Lower leg skin (tissue), 4 donors: ENCODE measurements at regions not wholly inside any gene's neighbourhood (a gene's known extent, or its start where the extent isn't known, plus 50 kb on each side); places are given as distances from the start of the nearest gene placed in this dataset.
A peak's percentile ranks its signal among the peaks of the same experiment; 100 is the strongest.

ENCODE experiments used
- DNase-seq, 2 donors: peaks; one replicate each; pipeline ENCODE4 v3.0.0-alpha.2; 2019; ENCODE audit warnings: low spot score in 2 of 2
- H3K4me3 ChIP-seq: fragments of 200-600 bp; sonication (generic); 2 replicates; pipeline ENCODE4 v1.5.1; 2017; ENCODE audit warnings: mild to moderate bottlenecking, low read depth; ENCODE audit not compliant: poor library complexity, severe bottlenecking
- CTCF ChIP-seq, 3 donors: fragments of 450-650 bp; IDR thresholded peaks; one replicate each; pipeline ENCODE4 v1.5.1; 2016; ENCODE audit warnings: antibody characterized with exemption in 3 of 3, mild to moderate bottlenecking in 3 of 3, moderate library complexity in 2 of 3
- POLR2A ChIP-seq, 2 donors: fragments of 450-650 bp; IDR thresholded peaks; one replicate each; pipeline ENCODE4 v1.6.1; 2016 to 2017; ENCODE audit warnings: antibody characterized with exemption in 2 of 2, mild to moderate bottlenecking in 1 of 2, moderate library complexity in 1 of 2
- WGBS, 2 donors: methylation state at CpG; one replicate each; pipeline ENCODE4 v1.1.5; 2018; 5-methylcytosine and 5-hydroxymethylcytosine counted together
- intact Hi-C: fragments of 100-400 bp; cut with DNase I; formaldehyde crosslinking; loops from one replicate; pipeline ENCODE4 v1.15.0; 2023; ENCODE audit warnings: low total_unique reads

GRCh38 chr14:38867561-38868150 is 235.4 kb downstream of the SEC23A start:
- H3K4me3 ChIP-seq, result no peak overlapping the region
- intact Hi-C loops, result loop anchor here (10.0 kb wide), 2 partner anchors 143 to 963 kb away; no protein-coding TSS in a partner anchor
- WGBS, 2 donors, result 39 to 40% methylated on average over 5 of the region's 5 CpGs
- peak in 1 of 2 donors; percentile 70 for DNase-seq
- TF ChIP-seq POLR2A (IDR thresholded peaks at IDR 0.05), result no peak
- TF ChIP-seq CTCF (IDR thresholded peaks at IDR 0.05), result no peak

- no peak for DNase-seq
- TF ChIP-seq CTCF (IDR thresholded peaks at IDR 0.05) (no peak), POLR2A (IDR thresholded peaks at IDR 0.05) (no peak)
- WGBS, 2 donors, result 70 to 75% methylated on average over 4 of the region's 4 CpGs
- intact Hi-C loops, result loop anchor here (10.0 kb wide), 2 partner anchors 142 to 962 kb away; no protein-coding TSS in a partner anchor
- no peak overlapping the region for H3K4me3 ChIP-seq
Measured at GRCh38 chr14:38866461-38866860, 236.6 kb downstream of the SEC23A start.

- 79 to 80% methylated on average over 1 of the region's 1 CpG for WGBS, 2 donors
- intact Hi-C loops, result loop anchor here (10.0 kb wide), 2 partner anchors 138 to 958 kb away; no protein-coding TSS in a partner anchor
- TF ChIP-seq CTCF (IDR thresholded peaks at IDR 0.05) (no peak), POLR2A (IDR thresholded peaks at IDR 0.05) (no peak)
Measured at GRCh38 chr14:38862366-38862765, 240.7 kb downstream of the SEC23A start.

DNA sequence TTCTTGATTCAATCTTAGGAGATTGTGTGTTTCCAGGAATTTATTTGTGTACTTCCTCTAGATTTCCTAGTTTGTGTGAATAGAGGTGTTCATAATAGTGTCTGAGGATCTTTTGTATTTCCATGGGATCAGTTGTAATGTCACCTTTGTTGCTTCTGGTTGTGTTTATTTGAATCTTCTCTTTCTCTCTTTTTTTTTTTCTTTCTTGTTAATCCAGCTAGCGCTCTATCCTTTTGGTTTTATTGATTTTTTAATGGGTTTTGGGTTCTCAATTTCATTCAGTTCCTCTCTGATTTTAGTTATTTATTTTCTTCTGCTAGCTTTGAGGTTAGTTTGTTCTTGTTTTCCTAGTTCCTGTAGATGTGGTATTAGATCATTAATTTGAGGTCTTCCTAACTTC is 242.5 kb downstream of the SEC23A start:
- DNase-seq, result no peak
- intact Hi-C loops, result loop anchor here (10.0 kb wide), 2 partner anchors 136 to 956 kb away; no protein-coding TSS in a partner anchor
- no peak overlapping the region for H3K4me3 ChIP-seq
- TF ChIP-seq CTCF (IDR thresholded peaks at IDR 0.05) (no peak), POLR2A (IDR thresholded peaks at IDR 0.05) (no peak)
- WGBS, 2 donors, result 85 to 100% methylated on average over 1 of the region's 1 CpG

More at GRCh38 chr14:38862366-38862765, 240.7 kb downstream of the SEC23A start:
- no peak overlapping the region for H3K4me3 ChIP-seq
- DNase-seq, result no peak

- no peak overlapping the region for H3K4me3 ChIP-seq
- TF ChIP-seq POLR2A (IDR thresholded peaks at IDR 0.05) (no peak), CTCF (IDR thresholded peaks at IDR 0.05) (no peak)
- intact Hi-C loops, result no loop called here
- DNase-seq, result no peak
Measured at GRCh38 chr14:38856798-38857197, 246.2 kb downstream of the SEC23A start.

- 85 to 94% methylated on average over 2 of the region's 2 CpGs for WGBS, 2 donors
- intact Hi-C loops, result no loop called here
- TF ChIP-seq CTCF (IDR thresholded peaks at IDR 0.05), result no peak
- no peak for TF ChIP-seq POLR2A (IDR thresholded peaks at IDR 0.05)
- DNase-seq, result no peak
- no peak overlapping the region for H3K4me3 ChIP-seq
Measured at GRCh38 chr14:38855513-38855912, 247.5 kb downstream of the SEC23A start.
